Kidney (tissue), 13 donors: ENCODE measurements at regions not wholly inside any gene's neighbourhood (a gene's known extent, or its start where the extent isn't known, plus 50 kb on each side); places are given as distances from the start of the nearest gene placed in this dataset.

Experiments used
- DNase-seq, 5 donors: peaks; one replicate each; pipeline ENCODE4 v3.0.0-alpha.2; 2013 to 2020
- FAIRE-seq: peaks from 2 replicates; lab custom pipeline; 2012; peaks lifted over from hg19 to GRCh38; lab: Jason Lieb, UNC
- H3K27ac ChIP-seq, 2 donors: one replicate each; pipeline ENCODE4 v1.7.0; 2013; ENCODE audit warnings: low read depth in 2 of 2, low read length in 2 of 2, inconsistent platforms in 1 of 2
- H3K27me3 ChIP-seq: one replicate; pipeline ENCODE4 v1.7.1; 2013; ENCODE audit warnings: low read length, inconsistent platforms; ENCODE audit not compliant: control insufficient read depth, insufficient read depth
- H3K36me3 ChIP-seq, 3 donors: one replicate each; pipeline versions ENCODE4 v1.7.0 to v1.7.1; 2013; ENCODE audit warnings: low read length in 3 of 3, control low read depth in 1 of 3, inconsistent platforms in 1 of 3; ENCODE audit not compliant: insufficient read depth in 3 of 3, control insufficient read depth in 2 of 3
- H3K4me1 ChIP-seq, 3 donors: one replicate each; pipeline versions ENCODE4 v1.7.0 to v1.7.1; 2013; ENCODE audit warnings: low read length in 3 of 3, inconsistent platforms in 1 of 3, low read depth in 1 of 3; ENCODE audit not compliant: control insufficient read depth in 2 of 3, insufficient read depth in 2 of 3
- H3K4me3 ChIP-seq, 3 donors: one replicate each; pipeline versions ENCODE4 v1.7.0 to v1.8.1; 2013; ENCODE audit warnings: low read length in 3 of 3, control low read depth in 1 of 3, inconsistent platforms in 1 of 3
- H3K9ac ChIP-seq, 3 donors: one replicate each; pipeline versions ENCODE4 v1.7.0 to v1.7.1; 2013; ENCODE audit warnings: low read length in 3 of 3, control low read depth in 1 of 3, inconsistent platforms in 1 of 3
- H3K9me3 ChIP-seq, 3 donors: one replicate each; pipeline versions ENCODE4 v1.7.0 to v1.7.1; 2013; ENCODE audit warnings: low read length in 3 of 3, control low read depth in 1 of 3, inconsistent platforms in 1 of 3; ENCODE audit not compliant: control insufficient read depth in 2 of 3, insufficient read depth in 1 of 3
- intact Hi-C: fragments of 100-400 bp; cut with DNase I; formaldehyde crosslinking; loops from one replicate; pipeline ENCODE4 v1.11.1; 2022
- TF ChIP-seq, protein P1 (sequence below): IDR thresholded peaks from 3 replicates; pipeline ENCODE4 v1.5.1; 2012; ENCODE audit warnings: mild to moderate bottlenecking, moderate library complexity, borderline replicate concordance; ENCODE audit not compliant: insufficient read depth; ENCODE audit errors: extremely low read depth
- donor health status: control.
- donor health status: control.
- donor health status: control.
- donor health status: control.
- donor health status: control.
- donor health status: DM: yes; HTN: yes; CAD: no.
- donor health status: Normal renal cell carcinoma (clear cell type).

- Histone ChIP-seq H3K27ac (no peak overlapping the region), H3K9me3 (no peaks in the 10 kb centered on the region), H3K27me3 (no peaks in the 10 kb centered on the region), H3K36me3 (peaks cover 0 to 4% (median 0%) of the 10 kb centered on the region in 3 donors), H3K4me3 (no peak overlapping the region), H3K9ac (no peak overlapping the region), H3K4me1 (peaks cover 0 to 14% (median 12%) of the 10 kb centered on the region in 3 donors)
- intact Hi-C loops = no loop called here
- DNase-seq = no peak
- no peak for FAIRE-seq
- TF ChIP-seq, protein P1, sequence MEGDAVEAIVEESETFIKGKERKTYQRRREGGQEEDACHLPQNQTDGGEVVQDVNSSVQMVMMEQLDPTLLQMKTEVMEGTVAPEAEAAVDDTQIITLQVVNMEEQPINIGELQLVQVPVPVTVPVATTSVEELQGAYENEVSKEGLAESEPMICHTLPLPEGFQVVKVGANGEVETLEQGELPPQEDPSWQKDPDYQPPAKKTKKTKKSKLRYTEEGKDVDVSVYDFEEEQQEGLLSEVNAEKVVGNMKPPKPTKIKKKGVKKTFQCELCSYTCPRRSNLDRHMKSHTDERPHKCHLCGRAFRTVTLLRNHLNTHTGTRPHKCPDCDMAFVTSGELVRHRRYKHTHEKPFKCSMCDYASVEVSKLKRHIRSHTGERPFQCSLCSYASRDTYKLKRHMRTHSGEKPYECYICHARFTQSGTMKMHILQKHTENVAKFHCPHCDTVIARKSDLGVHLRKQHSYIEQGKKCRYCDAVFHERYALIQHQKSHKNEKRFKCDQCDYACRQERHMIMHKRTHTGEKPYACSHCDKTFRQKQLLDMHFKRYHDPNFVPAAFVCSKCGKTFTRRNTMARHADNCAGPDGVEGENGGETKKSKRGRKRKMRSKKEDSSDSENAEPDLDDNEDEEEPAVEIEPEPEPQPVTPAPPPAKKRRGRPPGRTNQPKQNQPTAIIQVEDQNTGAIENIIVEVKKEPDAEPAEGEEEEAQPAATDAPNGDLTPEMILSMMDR = no peak
These were observed 72.3 kb upstream of the GRK3 start for GRCh38 chr22:25492162-25492561.

DNA sequence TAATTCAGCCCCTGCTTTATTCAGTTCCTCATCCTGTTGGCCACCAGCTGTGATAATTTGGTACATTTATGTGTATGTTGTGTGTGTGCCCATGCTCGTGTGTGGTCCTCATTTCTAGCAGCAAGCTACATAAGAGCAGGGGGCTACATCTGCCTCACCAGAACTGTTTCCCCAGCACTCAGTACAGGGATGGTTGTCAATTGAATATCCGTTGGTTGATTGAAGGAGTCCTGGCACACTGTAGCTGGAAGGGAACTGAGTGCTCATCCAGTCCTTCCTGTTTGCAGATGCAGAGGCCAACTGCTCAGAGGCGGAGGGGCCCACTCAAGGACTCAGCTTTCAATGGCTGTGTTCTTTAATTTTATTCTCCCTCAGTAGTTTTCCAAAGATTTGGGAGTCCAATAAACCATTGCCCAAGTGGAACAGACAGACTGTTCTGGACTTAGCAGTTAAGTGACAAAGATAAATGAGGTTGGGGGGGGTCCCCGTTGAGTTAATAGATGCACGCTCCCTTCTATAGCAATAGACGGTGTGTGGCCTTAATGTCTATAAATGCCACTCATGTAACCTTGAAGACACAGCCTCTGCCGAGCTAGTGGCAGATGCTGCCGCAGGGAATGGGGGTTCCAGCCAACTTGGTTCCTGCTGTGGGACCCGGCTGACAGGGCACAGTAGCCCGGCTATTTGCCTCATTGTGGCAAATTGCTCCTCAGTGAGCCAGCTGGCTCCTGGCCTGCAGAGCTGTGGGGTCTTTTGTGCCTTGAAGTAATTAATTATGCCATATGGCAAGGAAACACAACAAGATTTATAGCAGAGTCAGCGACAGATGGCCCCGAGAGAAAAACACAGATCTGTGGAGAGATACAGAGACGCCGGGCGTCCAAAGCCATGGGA lies 71.4 kb upstream of the GRK3 start:
- H3K9me3 ChIP-seq = no peaks in the 10 kb centered on the region
- FAIRE-seq (no peak), DNase-seq (peak; percentile 50 to 68 (median 60))
- H3K27me3 ChIP-seq = no peaks in the 10 kb centered on the region
- intact Hi-C loops = no loop called here
- H3K27ac ChIP-seq = no peak overlapping the region
- H3K9ac ChIP-seq = no peak overlapping the region
- TF ChIP-seq, protein P1 = no peak
- H3K36me3 ChIP-seq = peaks cover 0 to 4% (median 0%) of the 10 kb centered on the region in 3 donors
- H3K4me3 ChIP-seq = no peak overlapping the region
- peaks cover 0 to 14% (median 12%) of the 10 kb centered on the region in 3 donors for H3K4me1 ChIP-seq

DNA sequence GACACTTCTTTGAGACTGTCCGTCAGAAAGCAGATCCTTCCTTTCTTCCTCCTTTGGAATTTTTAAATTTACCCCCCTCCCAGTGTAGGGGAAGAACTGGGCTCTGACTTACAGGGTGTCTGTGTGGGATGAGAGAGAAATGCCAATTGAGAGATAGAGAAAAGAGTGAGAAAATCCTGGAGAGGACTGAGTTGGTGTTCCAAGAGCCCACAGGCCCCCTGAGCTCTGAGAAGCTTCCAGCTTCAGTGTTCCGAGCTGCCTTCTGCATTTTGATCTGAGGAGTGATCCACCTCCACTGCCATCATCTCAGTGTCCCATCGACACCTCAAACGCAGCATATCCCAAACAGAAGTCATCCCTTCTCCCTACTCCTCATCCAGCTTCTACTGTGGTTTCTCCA lies 70.7 kb upstream of the GRK3 start:
- Histone ChIP-seq H3K9me3 (no peaks in the 10 kb centered on the region), H3K27ac (no peak overlapping the region), H3K36me3 (peaks cover 0 to 4% (median 0%) of the 10 kb centered on the region in 3 donors), H3K27me3 (no peaks in the 10 kb centered on the region), H3K4me1 (peaks cover 0 to 8% (median 7%) of the 10 kb centered on the region in 3 donors), H3K4me3 (no peak overlapping the region), H3K9ac (no peak overlapping the region)
- DNase-seq = no peak
- intact Hi-C loops = no loop called here
- no peak for FAIRE-seq
- TF ChIP-seq, protein P1 = no peak
